Fibroblast of skin of right quadriceps (primary cell): ENCODE measurements at regions not wholly inside any gene's neighbourhood (a gene's known extent, or its start where the extent isn't known, plus 50 kb on each side); places are given as distances from the start of the nearest gene placed in this dataset.

Experiments used
- DNase-seq: peaks from one replicate; pipeline ENCODE4 v3.0.0-alpha.2; 2013

DNA sequence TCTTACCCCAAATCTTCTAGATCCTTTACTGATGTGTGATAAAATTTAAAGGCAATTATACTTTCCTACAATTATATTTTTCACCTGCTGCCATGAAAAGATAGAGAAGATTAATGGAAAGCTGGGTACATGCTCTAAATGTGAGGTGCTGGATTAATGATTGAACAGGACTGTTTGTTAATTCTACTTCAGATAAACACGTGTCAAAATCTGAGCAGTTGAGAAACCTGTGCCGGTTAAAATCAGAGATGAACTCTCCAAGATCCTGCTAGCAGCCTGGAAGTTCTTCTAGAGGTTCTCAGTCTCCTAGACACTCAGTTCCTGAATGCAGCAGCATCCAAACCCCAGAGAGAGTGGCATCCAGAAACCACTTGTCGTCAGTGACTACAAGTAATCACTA lies 69.2 kb downstream of the INHBA start:
- no peak for DNase-seq

DNA sequence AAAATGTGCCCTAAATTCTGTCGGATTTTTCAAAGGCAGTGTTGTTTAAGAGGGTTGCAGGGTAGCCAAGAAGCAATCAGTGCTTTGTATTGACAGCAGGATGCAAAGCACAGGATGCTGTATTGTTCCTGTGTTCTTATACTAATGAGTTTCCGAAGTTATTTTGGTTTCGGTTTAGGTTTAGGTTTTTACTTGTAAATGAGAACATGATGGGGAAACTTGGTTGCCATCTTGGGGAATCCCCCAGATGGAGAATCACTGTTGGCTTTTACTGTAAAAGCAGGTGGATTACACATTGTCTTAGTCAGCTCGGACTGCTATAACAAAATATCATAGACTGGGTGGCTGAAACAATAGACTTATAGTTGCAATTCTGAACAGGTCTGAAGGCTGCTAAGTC lies 72.1 kb downstream of the INHBA start:
- no peak for DNase-seq

DNA sequence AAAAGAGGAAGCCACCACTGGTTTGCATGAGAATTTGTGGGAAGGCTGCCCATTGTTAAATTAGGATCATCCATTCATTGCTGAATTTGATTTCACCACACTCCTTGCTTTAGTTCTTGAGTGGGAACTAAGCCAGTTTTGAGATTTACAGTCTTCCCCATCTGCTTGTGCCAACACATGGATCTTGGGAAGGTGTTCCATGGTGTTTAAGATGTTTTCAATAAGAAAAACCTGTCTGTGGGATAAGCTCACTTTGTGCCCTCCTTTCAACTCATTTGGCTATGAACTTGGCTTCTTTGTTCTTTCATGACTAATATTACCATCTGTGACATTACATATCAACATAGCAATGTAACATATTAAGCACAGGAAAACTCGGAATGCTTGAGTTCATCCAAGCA lies 73.2 kb downstream of the INHBA start:
- DNase-seq = peak; percentile 73

GRCh38 chr7:41628901-41629300 lies 74.0 kb downstream of the INHBA start:
- peak; percentile 29 for DNase-seq

GRCh38 chr7:41627645-41628298 lies 75.1 kb downstream of the INHBA start:
- no peak for DNase-seq

GRCh38 chr7:41624818-41625217 lies 78.1 kb downstream of the INHBA start:
- DNase-seq = peak; percentile 30

DNA sequence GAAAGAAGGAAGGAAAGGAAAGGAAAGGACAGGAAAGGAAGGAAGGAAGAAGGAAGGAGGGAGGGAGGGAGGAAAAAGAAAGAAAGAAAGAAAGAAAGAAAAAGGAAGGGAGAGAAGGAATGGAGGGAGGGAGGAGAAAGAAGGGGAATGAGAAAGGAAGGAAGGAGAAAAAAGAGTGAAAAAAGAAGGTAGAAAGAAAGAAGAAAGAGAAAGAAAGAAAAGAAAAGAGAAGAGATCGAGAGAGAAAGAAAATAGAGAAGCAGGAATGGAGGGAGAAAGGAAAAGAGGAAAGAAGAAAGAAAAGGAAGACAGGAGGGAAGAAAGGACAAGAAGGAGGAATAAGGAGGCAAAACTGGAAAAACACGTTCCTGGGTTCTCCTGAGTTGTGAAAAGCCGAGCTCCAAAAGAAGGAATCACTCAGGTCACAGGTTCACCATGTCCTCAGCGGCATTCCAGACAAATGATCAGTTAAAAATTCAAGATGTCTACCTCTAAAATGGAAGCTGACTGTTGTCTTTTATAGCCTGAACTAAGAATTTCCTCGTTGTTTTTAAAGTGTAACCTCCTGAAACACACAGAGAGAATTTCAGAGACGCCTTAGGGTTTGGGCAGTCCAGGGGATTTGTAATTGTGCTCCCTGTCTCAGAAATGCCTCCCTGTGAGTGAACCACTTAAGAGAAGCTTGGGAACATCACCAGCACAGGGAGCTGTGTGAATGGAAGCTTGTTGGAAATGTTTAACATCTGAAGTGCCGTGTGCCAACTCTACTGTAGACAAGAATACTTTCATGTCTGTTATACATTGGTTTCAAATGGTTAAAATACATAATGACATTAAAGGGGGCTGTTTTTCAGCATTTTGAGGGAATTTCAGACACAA lies 80.7 kb downstream of the INHBA start:
- no peak for DNase-seq

DNA sequence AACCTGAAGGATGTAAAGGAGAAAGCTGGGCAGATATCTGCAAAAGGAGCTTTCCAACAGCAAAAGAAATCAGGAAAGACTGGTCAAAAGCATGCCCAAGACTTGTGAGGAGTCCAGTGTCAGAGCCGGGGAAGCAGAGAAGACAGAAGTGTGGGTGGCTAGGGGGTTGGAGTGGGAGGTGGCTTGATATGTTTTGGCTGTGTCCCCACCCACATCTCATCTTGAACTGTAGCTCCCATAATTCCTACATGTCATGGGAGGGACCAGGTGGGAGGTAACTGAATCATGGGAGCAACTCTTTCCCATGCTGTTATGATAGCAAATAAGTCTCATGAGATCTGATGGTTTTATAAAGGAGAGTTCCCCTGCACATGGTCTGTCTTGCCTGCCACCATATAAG lies 84.9 kb downstream of the INHBA start:
- DNase-seq = no peak

DNA sequence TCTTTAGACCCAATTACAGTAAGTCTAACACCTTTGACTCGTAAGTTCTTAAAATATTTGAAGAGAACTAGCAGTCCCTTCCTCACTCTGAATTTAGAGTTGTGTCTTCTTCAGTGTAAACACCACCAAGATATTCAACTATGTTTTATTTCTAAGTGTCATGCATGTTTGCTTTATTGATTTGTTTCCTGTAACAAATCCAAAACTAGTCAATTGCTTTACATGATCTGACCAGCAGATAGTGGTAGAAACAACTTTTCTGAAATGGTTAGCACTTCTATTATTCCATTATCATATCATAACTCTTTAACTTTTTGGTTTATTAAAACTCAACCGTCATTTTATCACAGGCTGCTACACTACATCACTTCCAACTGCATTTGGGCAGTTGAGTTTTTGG lies 90.1 kb downstream of the INHBA start:
- no peak for DNase-seq

GRCh38 chr7:41612386-41612785 lies 90.5 kb downstream of the INHBA start:
- DNase-seq = no peak

DNA sequence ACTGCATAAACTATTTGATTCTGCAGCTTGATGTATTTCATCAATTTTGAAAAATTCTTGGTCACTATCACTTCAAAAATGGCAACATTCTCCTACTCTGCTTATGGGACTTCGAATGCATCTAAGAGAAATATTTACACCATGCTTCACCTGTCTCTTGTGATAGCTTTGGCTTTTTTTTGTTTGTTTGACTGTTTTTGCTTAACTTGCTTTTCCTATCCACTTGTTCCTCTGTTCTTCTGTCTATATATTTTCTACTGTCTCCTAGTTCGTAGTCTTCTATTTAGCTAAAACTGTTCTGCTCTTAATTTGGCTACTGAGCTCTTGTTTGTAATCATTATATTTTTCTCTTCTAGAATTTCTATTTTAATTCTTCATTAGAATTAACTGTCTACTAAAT lies 94.4 kb downstream of the INHBA start:
- no peak for DNase-seq

- no peak for DNase-seq
Observed at GRCh38 chr7:41603985-41604384, 98.9 kb downstream of the INHBA start.

DNA sequence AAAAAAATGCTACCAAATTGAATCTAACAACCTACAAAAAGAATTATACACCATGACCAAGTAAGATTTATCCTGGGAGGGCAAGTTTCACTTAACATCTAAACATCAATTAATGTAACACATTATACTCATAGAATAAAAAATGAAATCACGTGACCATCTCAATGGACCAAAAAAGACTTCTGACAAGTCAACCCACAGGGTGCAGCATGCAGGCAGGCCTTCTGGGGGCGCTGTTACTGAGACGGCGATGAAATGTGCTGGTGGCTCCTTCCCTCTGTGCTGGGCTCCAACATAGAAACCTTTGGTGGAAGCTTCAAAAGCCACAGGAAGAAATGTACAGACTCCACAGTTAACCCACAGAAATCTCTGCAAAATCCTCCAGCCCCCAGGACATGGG lies 103.1 kb downstream of the INHBA start:
- DNase-seq = no peak

GRCh38 chr7:41592794-41593193 lies 110.1 kb downstream of the INHBA start:
- no peak for DNase-seq

GRCh38 chr7:41592236-41592635 lies 110.7 kb downstream of the INHBA start:
- DNase-seq = no peak

DNA sequence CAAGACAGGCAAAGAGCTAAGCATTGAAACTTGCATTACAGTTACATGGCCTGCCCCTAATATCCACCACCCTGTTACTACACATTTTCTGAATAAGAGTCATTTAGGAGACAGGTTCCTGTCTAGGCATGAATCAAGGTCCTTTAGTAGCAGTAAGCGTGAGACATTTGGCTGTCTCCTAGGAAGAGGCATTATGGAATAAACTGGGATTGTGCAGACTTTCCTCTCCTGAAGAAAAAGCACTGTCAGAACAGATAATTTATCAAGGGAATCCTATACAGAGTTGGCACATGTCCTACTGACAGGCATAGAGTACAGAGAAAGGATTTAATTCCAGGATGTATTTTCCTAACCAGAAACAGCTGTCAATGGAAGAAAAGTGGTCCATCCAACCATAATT lies 111.9 kb downstream of the INHBA start:
- DNase-seq = no peak

- DNase-seq = no peak
Observed at GRCh38 chr7:41588341-41588740, 114.5 kb downstream of the INHBA start.

DNA sequence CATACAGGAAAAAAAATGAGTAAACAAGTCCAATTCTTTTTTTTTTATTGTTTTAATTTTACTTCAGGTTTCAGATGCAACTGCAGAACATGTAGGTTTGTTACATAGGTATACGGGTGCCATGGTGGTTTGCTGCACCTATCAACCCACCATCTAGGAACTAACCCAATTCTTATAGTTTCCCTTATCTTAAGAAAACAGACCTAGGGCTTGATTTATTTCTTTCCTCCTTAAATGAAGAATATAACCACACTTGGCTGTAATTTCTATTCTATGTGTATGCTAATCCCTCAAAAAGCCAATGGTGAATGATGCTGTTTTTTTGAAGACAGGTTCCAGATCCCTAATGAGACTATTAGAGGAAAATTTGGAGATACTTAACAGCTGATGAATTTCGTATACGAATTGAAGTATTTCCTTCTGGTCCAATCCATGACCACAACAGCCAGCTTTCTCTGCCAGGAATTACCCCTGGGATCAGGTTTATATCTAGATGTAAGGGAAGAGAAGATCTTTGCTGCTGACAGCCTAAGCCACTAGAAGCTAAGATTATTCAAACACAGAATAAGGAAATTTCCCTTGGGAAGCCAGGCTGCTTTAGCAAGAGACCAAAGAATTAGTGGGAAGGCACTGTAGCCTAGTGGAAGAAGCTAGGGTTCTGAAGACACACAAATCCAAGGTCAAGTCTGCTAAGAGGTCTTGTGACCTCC lies 115.8 kb downstream of the INHBA start:
- peak; percentile 53 for DNase-seq

- DNase-seq = no peak
Observed at GRCh38 chr7:41584746-41585145, 118.1 kb downstream of the INHBA start.

- DNase-seq = no peak
Observed at GRCh38 chr7:41582116-41582515, 120.8 kb downstream of the INHBA start.

GRCh38 chr7:41581041-41581440 lies 121.8 kb downstream of the INHBA start:
- no peak for DNase-seq

DNA sequence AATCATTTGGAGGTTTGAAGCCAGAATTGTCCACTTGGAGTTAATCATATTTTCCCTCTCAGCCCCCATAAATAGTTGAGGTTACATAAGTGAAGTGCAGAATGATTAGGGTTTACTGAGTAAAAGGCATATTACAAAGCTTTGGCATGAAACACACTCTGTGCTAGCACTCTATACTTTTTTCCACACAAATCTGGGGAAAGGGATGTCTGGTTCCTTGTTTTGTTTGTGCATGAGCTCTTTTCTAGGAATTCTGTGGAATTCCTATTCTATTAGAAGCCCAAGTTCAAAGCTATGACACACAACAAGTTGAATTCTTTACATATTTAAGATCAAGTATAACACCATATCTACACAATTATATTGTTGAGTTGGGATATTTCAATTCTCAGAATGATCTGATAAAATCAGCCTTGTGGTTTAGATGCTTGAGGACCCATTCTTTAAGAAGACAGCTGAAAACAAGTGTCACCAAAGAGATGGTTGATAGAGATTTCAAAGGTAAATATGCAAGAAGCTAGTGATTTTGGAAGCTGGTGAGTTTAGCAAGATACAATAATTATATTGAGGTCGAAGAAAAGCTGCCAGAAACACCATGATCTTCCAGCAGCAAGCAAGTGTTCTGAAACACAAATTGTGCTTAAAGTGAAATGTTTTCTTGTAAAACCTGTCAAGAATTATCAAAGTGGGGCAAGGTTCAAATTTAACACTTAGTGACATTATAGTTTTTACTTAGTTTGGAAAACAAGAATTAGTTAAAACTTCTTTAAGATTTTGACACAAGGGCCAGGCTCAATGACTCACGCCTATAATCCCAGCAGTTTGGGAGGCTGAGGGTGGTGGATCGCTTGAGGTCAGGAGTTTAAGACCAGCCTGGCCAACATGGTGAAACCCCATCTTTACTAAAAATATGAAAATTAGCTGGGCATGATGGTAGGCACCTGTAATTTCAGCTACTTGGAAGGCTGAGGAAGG lies 122.6 kb downstream of the INHBA start:
- peak; percentile 99 for DNase-seq

DNA sequence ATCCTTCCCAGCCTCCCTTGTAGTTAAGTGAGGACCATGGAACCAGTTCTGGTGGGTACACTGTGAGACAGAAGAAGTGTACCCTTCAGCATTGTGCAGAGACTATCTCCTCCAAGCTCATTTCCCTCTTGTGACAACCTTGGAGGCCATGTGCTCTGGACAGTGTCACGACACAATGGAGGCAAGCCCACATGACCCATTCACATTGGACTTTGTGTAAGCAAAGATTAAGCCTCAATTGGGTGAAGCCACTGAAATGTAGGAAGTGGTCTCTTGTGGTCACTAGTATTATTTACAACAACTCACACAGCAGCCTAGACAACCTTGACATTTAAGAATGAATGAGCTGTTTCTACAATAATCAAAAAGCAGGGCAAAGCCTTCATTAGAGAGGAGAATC lies 124.2 kb downstream of the INHBA start:
- DNase-seq = no peak
